AG08395 (cell line): ENCODE measurements at regions not wholly inside any gene's neighbourhood (a gene's known extent, or its start where the extent isn't known, plus 50 kb on each side); places are given as distances from the start of the nearest gene placed in this dataset.

Source experiments
- DNase-seq: peaks from one replicate; pipeline ENCODE4 v3.0.0; 2012; ENCODE audit warnings: mixed read lengths, low spot score

DNA sequence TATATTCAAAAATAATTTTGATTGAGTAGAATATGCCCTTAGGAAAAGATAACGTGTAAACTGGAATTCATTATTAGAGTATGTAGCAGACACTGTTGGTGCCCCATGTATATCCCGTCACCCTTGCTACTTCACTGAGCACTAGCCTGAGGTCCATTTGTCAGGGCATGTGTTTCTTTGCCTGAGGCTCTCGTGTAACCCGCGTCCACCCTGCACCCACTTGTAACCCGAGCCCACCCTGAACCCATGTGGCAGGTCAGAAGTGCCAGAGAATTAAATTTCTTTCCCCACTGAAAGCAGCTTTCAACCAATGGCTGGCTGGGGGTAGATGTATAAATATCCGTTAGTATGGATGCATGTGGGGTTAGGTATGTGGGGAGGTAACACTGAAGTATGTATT lies 474.2 kb upstream of the ZNF385D start:
- no peak for DNase-seq

DNA sequence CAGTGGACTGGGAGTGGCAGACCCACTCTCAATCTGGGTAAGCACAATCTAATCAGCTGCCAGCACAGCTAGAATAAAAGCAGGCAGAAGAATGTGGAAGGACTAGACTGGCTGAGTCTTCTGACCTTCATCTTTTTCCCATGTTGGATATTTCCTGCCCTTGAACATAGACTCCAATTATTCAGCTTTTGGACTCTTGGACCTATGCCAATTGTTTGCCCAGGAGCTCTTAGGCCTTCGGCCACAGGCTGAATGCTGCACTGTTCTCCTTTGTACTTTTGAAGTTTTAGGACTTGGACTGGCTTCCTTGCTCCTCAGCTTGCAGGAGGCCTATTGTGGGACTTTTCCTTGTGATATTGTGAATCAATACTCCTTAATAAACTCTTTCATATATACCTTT lies 477.7 kb upstream of the ZNF385D start:
- no peak for DNase-seq

GRCh38 chr3:22231061-22231460 lies 480.1 kb upstream of the ZNF385D start:
- DNase-seq = no peak

DNA sequence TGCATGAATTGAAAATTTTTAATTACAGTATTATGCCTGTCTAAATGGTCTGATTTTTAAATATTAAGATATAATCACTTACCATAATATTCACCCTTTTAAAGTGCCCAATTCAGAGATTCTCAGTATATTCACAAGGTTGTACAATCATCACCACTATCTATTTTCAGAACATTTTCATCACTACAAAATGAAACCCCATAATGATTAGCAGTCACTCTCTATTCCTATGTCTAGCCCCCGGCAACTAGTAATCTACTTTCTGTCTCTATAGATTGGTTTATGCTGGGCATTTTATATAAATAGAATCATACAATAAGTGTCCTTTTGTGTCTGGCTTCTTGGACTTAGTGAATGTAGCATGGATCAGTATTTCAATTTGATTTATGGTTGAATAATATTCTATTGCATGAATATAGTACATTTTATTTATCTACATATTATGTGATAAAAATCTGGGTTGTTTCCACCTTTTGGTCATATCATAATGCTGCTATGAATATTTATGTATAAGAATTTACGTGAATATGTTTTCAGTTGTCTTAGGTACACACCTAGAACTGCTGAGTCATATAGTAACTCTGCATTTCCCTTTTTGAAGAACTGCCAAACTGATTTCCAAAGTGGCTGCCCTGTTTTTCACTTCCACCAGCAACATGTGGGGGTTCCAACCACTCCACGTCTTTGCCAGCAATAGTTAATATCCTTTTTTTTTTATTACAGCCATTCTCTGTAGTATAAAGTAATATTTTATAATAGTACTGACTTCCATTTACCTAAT lies 485.7 kb upstream of the ZNF385D start:
- DNase-seq = no peak

DNA sequence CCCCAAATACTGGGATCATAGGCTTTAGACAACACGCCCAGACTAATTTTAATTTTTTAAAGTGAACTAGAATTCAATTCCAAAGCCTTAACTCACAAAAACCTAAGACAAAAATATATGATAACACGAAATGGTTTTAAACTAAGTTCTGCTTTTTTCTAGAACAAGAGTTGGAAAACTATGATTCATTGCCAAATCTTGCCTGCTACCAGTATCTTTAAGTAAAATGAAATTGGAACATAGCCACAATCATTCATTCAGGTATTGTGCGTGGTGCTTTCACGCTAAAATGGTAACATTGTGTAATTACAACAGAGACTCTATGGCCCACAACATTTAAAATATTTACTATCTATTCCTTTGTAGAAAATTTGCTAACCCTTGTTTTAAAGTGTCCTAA lies 488.0 kb upstream of the ZNF385D start:
- no peak for DNase-seq

DNA sequence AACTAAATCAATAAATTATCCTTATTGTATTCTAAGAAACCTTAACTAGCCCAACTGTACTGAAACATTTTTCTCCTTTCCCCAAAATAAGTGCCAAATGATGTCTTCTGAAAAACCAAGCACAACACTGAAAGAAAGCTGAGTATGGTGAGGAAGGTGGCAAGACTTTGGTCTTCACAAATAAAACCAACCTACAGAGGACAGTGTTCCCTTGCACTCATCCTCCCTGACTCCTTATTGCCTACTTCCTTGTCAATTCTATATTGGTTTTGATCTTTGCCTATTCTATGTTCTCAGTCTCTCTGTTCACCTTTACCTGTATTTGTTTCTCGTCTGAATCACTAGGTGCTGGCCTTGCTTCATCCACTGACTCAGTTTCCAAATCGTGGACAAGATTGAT lies 490.1 kb upstream of the ZNF385D start:
- DNase-seq = no peak

- peak; percentile 85 for DNase-seq
Measured at GRCh38 chr3:22244761-22245521, 493.9 kb upstream of the ZNF385D start.

- DNase-seq = no peak
Measured at GRCh38 chr3:22245811-22246583, 495.0 kb upstream of the ZNF385D start.

- no peak for DNase-seq
Measured at GRCh38 chr3:22249658-22250057, 498.6 kb upstream of the ZNF385D start.

GRCh38 chr3:22257252-22257651 lies 506.2 kb upstream of the ZNF385D start:
- DNase-seq = no peak

DNA sequence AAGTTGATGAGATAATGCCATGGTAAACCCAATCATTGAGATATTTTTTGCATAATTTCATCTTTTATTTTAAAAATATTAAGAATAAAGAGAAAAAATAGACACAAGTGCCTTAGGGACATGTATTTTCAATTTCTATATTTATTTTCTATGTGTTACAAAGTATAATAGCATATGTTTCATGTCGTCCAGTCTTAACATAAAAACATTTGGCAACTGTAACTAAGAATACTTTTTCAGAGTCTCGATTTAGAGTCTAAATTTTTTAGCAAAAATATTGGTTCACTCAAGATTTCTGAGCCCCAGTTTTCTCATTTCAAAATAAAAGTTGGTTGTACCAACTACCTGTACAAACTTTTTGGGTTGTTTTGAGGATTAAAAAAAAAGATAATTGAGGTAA lies 511.4 kb upstream of the ZNF385D start:
- no peak for DNase-seq

- DNase-seq = peak; percentile 74
Measured at GRCh38 chr3:22263042-22263441, 512.0 kb upstream of the ZNF385D start.

- DNase-seq = no peak
Measured at GRCh38 chr3:22265403-22265802, 514.4 kb upstream of the ZNF385D start.

DNA sequence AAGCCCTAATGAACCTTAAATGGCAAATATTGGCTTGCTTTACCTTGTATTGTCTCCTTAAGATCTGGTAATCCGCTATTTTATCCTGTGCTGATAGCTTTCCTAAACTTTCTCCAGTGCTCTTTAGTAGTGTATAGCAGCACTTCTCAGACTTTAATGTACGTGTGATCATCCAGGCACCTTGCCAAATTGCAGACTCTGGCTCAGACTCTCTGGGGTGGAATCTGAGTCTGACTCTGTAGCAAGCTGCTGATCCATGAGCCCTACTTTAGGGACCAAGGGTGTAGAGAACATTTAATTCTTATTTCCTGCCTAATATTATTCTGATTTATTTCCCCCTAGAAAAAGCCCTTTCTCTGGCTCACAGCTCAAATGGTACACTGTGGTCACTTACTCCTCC lies 518.8 kb upstream of the ZNF385D start:
- DNase-seq = peak; percentile 20

DNA sequence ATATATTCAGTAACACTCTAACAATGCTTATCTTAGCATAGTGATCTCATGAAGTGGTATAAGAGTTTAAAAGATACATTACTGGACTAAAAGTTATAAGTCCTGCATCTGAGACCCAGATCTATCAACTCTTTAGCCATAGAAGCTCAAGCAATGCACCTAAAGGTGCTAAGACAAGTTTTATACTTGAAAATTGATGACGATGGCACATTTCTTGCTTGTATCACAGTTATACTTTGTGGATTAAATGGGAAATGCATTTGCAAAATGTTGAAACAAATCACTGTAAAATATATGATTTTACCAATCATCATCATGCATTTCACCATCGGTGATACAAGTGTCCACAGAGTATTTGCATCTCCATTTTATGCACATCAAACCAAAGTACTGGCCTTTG lies 525.3 kb upstream of the ZNF385D start:
- no peak for DNase-seq

DNA sequence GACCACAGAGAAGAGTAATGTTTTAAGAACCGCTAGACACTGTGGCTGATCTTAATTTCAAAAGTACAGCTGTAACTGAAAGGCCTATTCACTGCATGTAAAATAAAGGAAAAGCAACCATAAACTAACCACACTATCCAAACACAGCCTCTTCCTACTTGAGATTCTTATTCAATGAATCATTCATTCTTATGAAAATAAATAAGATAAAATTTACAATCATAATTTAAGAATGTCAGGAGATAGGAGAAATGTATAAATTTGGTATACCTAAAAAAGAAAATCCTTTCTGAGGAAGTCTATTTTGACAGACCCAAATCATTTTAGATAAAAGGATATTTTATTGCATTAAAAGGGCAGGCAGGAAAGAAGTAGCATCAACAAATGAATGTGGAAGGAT lies 533.5 kb upstream of the ZNF385D start:
- peak; percentile 14 for DNase-seq

DNA sequence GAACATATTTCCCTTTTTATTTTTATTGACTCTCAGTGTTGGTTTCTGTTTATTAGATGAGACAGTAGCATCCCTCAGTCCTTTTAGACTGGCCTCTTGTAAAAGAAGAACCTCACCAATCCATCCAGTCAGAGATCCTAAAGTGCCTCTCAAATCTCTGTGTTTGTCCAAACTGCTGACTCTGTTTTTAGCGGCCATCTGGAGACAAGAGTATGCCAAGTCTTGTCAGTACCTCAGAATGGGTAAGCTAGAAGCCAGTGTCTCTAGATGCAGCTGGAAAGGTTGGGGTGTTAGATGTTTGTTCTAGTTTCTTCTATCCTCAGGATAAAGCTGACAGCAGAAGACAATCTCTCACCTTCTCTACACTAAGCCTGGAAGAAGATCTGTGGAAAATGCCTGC lies 537.7 kb upstream of the ZNF385D start:
- no peak for DNase-seq

DNA sequence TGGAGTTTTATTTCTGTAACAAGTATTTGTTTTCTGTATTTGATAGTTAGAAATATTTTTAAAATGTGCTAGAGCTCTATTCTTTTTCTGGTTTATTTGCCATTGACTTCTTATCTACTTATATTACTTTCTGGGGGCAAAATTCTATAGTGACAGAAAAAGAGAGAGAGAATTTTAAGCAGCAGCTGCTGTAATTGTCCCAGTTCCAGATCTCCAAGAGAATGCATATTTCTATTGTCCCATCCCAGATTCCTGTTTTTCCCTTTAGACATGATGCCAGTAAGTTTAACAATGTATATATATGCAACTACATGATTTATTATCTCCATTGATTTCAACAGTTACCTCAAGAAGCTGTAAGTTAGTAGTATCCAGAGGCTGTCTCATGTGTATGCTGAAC lies 541.7 kb upstream of the ZNF385D start:
- DNase-seq = no peak

DNA sequence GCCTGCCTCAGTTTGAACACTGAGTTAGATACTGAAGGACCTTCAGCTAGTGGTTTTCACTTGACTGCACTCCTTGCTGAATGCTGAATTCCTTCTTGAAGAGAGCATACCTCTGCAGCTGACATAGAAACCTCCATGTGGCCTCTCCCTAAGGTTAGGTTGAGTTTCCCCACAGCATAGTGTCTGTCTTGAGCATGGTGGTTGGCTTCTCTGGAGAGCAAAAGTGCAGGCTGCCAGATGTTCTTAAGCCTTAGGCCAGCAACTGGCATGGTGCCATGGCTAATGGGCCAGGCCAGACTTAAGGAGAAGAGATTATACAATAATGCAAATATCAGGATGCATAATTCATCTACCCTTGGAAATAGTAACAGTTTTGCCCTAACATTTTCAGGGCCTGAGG lies 545.6 kb upstream of the ZNF385D start:
- DNase-seq = no peak

DNA sequence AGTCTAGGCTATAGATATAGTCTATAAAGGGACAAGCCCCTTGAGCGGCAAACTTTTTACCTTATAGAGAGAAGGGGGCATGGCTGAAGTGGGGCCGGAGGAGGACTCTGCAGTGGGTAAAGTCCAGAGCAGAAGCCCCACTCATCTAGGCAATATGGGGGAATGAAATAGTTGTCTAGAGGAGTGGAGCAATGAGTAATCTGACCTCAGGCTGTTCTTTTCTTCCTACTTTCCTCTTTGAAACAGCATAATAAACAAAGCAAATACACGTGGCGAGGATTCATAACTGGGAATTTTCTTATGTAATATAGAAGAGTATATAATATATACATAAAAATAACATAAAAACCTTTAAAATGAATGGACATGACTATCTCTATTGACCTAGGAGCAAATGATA lies 546.4 kb upstream of the ZNF385D start:
- DNase-seq = no peak

- no peak for DNase-seq
Measured at GRCh38 chr3:22306454-22306853, 555.4 kb upstream of the ZNF385D start.

DNA sequence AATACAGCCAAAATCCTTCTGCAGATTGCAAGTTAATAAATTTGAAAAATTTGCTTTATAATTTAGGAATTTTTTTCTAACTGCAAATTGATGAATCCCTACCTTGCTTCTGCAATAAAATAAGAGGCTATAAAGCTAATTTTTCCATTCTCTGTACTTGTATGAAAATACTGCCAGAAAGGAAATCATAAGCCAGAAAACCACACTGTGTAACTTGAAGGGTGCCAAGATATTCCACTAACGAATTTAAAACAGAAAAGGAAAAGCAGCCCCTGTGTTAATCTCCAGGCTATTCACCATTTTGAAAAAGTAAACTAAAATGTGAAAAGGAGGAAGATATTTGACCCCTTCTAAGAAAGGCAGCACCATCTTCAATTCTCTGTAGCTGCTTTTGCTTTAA lies 557.9 kb upstream of the ZNF385D start:
- DNase-seq = no peak

GRCh38 chr3:22315925-22316324 lies 564.9 kb upstream of the ZNF385D start:
- no peak for DNase-seq
